ENCODE measurements at regions not wholly inside any gene's neighbourhood (a gene's known extent, or its start where the extent isn't known, plus 50 kb on each side); places are given as distances from the start of the nearest gene placed in this dataset.
"Not testable (repeated sequence)": the region's sequence is repeated elsewhere in the genome, so short reads cannot be mapped to it uniquely, and the experiment has no call there.

GRCh38 chr9:67417341-67417983 lies 425.1 kb upstream of the SPATA31A3 start:
- not testable (repeated sequence) for H3K79me2 ChIP-seq (ENCODE audit: insufficient read depth, low read length); H3K9ac ChIP-seq (ENCODE audit: low read depth, low read length); H3K4me3 ChIP-seq (ENCODE audit: low read depth in 1 of 2, low read length in 2 of 2); H3K27me3 ChIP-seq (ENCODE audit: insufficient read depth, low read length, poor library complexity); H3K4me2 ChIP-seq (ENCODE audit: insufficient read depth, low read length); H4K20me1 ChIP-seq (ENCODE audit: insufficient read depth, low read length); H3K27ac ChIP-seq (ENCODE audit: low read length); H3K9me3 ChIP-seq (ENCODE audit: insufficient read depth, low read length, severe bottlenecking); ATAC-seq (ENCODE audit: insufficient read depth, low read depth); H2AFZ ChIP-seq (ENCODE audit: low read depth, low read length); H3K4me1 ChIP-seq (ENCODE audit: insufficient read depth, low read length); DNase-seq; H3K36me3 ChIP-seq (ENCODE audit: insufficient read depth, low read length)

- H4K20me1 ChIP-seq (ENCODE audit: insufficient read depth, low read length); H3K4me1 ChIP-seq (ENCODE audit: insufficient read depth, low read length); H3K4me3 ChIP-seq (ENCODE audit: low read depth in 1 of 2, low read length in 2 of 2); H3K9me3 ChIP-seq (ENCODE audit: insufficient read depth, low read length, severe bottlenecking); H3K9ac ChIP-seq (ENCODE audit: low read depth, low read length); H3K4me2 ChIP-seq (ENCODE audit: insufficient read depth, low read length); H2AFZ ChIP-seq (ENCODE audit: low read depth, low read length); DNase-seq; H3K27ac ChIP-seq (ENCODE audit: low read length); H3K36me3 ChIP-seq (ENCODE audit: insufficient read depth, low read length); ATAC-seq (ENCODE audit: insufficient read depth, low read depth); H3K27me3 ChIP-seq (ENCODE audit: insufficient read depth, low read length, poor library complexity); H3K79me2 ChIP-seq (ENCODE audit: insufficient read depth, low read length): not testable (repeated sequence)
Measured at GRCh38 chr9:67416639-67417038, 424.3 kb upstream of the SPATA31A3 start.

GRCh38 chr9:67410606-67411220 lies 418.4 kb upstream of the SPATA31A3 start:
- not testable (repeated sequence) for H2AFZ ChIP-seq (ENCODE audit: low read depth, low read length); H3K36me3 ChIP-seq (ENCODE audit: insufficient read depth, low read length); H3K79me2 ChIP-seq (ENCODE audit: insufficient read depth, low read length); H3K9me3 ChIP-seq (ENCODE audit: insufficient read depth, low read length, severe bottlenecking); H3K9ac ChIP-seq (ENCODE audit: low read depth, low read length); H4K20me1 ChIP-seq (ENCODE audit: insufficient read depth, low read length); H3K4me3 ChIP-seq (ENCODE audit: low read depth in 1 of 2, low read length in 2 of 2); DNase-seq; H3K27ac ChIP-seq (ENCODE audit: low read length); H3K4me1 ChIP-seq (ENCODE audit: insufficient read depth, low read length); ATAC-seq (ENCODE audit: insufficient read depth, low read depth); H3K27me3 ChIP-seq (ENCODE audit: insufficient read depth, low read length, poor library complexity); H3K4me2 ChIP-seq (ENCODE audit: insufficient read depth, low read length)

GRCh38 chr9:67403739-67404138 lies 411.4 kb upstream of the SPATA31A3 start:
- not testable (repeated sequence) for H3K9ac ChIP-seq (ENCODE audit: low read depth, low read length); H3K27me3 ChIP-seq (ENCODE audit: insufficient read depth, low read length, poor library complexity); H3K4me2 ChIP-seq (ENCODE audit: insufficient read depth, low read length); H3K79me2 ChIP-seq (ENCODE audit: insufficient read depth, low read length); H3K27ac ChIP-seq (ENCODE audit: low read length); H3K36me3 ChIP-seq (ENCODE audit: insufficient read depth, low read length); DNase-seq; H3K4me1 ChIP-seq (ENCODE audit: insufficient read depth, low read length); H3K4me3 ChIP-seq (ENCODE audit: low read depth in 1 of 2, low read length in 2 of 2); H4K20me1 ChIP-seq (ENCODE audit: insufficient read depth, low read length); H3K9me3 ChIP-seq (ENCODE audit: insufficient read depth, low read length, severe bottlenecking); H2AFZ ChIP-seq (ENCODE audit: low read depth, low read length); ATAC-seq (ENCODE audit: insufficient read depth, low read depth)

GRCh38 chr9:67397731-67398130 lies 405.4 kb upstream of the SPATA31A3 start:
- not testable (repeated sequence) for H4K20me1 ChIP-seq (ENCODE audit: insufficient read depth, low read length); H3K27ac ChIP-seq (ENCODE audit: low read length); DNase-seq; H2AFZ ChIP-seq (ENCODE audit: low read depth, low read length); H3K4me2 ChIP-seq (ENCODE audit: insufficient read depth, low read length); H3K9ac ChIP-seq (ENCODE audit: low read depth, low read length); H3K36me3 ChIP-seq (ENCODE audit: insufficient read depth, low read length); H3K4me1 ChIP-seq (ENCODE audit: insufficient read depth, low read length); H3K9me3 ChIP-seq (ENCODE audit: insufficient read depth, low read length, severe bottlenecking); H3K27me3 ChIP-seq (ENCODE audit: insufficient read depth, low read length, poor library complexity); H3K4me3 ChIP-seq (ENCODE audit: low read depth in 1 of 2, low read length in 2 of 2); H3K79me2 ChIP-seq (ENCODE audit: insufficient read depth, low read length); ATAC-seq (ENCODE audit: insufficient read depth, low read depth)

- not testable (repeated sequence) for H3K36me3 ChIP-seq (ENCODE audit: insufficient read depth, low read length); H3K4me1 ChIP-seq (ENCODE audit: insufficient read depth, low read length); H3K79me2 ChIP-seq (ENCODE audit: insufficient read depth, low read length); H3K9ac ChIP-seq (ENCODE audit: low read depth, low read length); DNase-seq; H3K9me3 ChIP-seq (ENCODE audit: insufficient read depth, low read length, severe bottlenecking); H4K20me1 ChIP-seq (ENCODE audit: insufficient read depth, low read length); H3K27me3 ChIP-seq (ENCODE audit: insufficient read depth, low read length, poor library complexity); H3K4me3 ChIP-seq (ENCODE audit: low read depth in 1 of 2, low read length in 2 of 2); H3K4me2 ChIP-seq (ENCODE audit: insufficient read depth, low read length); ATAC-seq (ENCODE audit: insufficient read depth, low read depth); H3K27ac ChIP-seq (ENCODE audit: low read length); H2AFZ ChIP-seq (ENCODE audit: low read depth, low read length)
Measured at GRCh38 chr9:67394782-67395181, 402.4 kb upstream of the SPATA31A3 start.

- H3K9me3 ChIP-seq (ENCODE audit: insufficient read depth, low read length, severe bottlenecking); H3K27ac ChIP-seq (ENCODE audit: low read length); H3K4me3 ChIP-seq (ENCODE audit: low read depth in 1 of 2, low read length in 2 of 2); H3K27me3 ChIP-seq (ENCODE audit: insufficient read depth, low read length, poor library complexity); ATAC-seq (ENCODE audit: insufficient read depth, low read depth); H3K79me2 ChIP-seq (ENCODE audit: insufficient read depth, low read length); H3K36me3 ChIP-seq (ENCODE audit: insufficient read depth, low read length); H3K9ac ChIP-seq (ENCODE audit: low read depth, low read length); DNase-seq; H2AFZ ChIP-seq (ENCODE audit: low read depth, low read length); H4K20me1 ChIP-seq (ENCODE audit: insufficient read depth, low read length); H3K4me1 ChIP-seq (ENCODE audit: insufficient read depth, low read length); H3K4me2 ChIP-seq (ENCODE audit: insufficient read depth, low read length): not testable (repeated sequence)
Measured at GRCh38 chr9:67394038-67394437, 401.7 kb upstream of the SPATA31A3 start.

GRCh38 chr9:67369664-67370063 lies 377.3 kb upstream of the SPATA31A3 start:
- DNase-seq; H4K20me1 ChIP-seq (ENCODE audit: insufficient read depth, low read length); H3K36me3 ChIP-seq (ENCODE audit: insufficient read depth, low read length); H2AFZ ChIP-seq (ENCODE audit: low read depth, low read length); H3K9ac ChIP-seq (ENCODE audit: low read depth, low read length); H3K4me1 ChIP-seq (ENCODE audit: insufficient read depth, low read length); H3K4me3 ChIP-seq (ENCODE audit: low read depth in 1 of 2, low read length in 2 of 2); H3K79me2 ChIP-seq (ENCODE audit: insufficient read depth, low read length); H3K9me3 ChIP-seq (ENCODE audit: insufficient read depth, low read length, severe bottlenecking); H3K27me3 ChIP-seq (ENCODE audit: insufficient read depth, low read length, poor library complexity); ATAC-seq (ENCODE audit: insufficient read depth, low read depth); H3K4me2 ChIP-seq (ENCODE audit: insufficient read depth, low read length); H3K27ac ChIP-seq (ENCODE audit: low read length): not testable (repeated sequence)

Measured in DND-41 (cell line).